ENCODE measurements at regions not wholly inside any gene's neighbourhood (a gene's known extent, or its start where the extent isn't known, plus 50 kb on each side); places are given as distances from the start of the nearest gene placed in this dataset.
"Not testable (repeated sequence)": the region's sequence is repeated elsewhere in the genome, so short reads cannot be mapped to it uniquely, and the experiment has no call there.

GRCh38 chr13:59441068-59441467 is 722.7 kb downstream of the DIAPH3 start:
- DNase-seq: not testable (repeated sequence)

DNA sequence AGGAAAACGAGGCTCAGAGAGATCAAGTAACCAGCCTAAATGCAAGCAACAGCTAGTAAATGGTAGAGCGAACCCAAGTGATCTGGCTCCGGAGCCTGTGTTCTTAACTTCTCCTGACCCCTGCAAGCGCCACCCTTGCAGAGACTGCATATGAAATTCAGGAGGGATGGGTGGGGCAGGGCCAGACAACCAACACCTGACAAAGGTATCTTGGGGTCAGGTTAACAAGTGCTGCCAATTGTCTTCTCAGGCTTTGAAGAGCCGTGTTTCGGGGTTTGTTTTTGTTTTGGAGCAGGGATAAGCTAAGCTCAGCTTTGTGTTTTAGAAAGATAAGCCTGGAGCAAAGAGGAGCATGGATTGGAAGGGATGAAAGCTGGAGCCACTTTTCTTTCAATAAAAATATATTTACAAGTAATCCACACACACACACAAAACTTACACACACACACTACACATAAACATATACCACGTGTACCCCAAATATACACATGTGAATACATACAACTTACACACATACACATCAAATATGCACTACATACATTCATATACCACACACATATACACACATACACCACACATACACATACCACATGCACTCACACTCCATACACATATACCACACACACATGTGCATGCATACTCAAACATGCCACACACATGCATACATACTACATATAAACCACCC is 722.0 kb downstream of the DIAPH3 start:
- no peak for DNase-seq

- DNase-seq: no peak
Observed at GRCh38 chr13:59442461-59442860, 721.3 kb downstream of the DIAPH3 start.

DNA sequence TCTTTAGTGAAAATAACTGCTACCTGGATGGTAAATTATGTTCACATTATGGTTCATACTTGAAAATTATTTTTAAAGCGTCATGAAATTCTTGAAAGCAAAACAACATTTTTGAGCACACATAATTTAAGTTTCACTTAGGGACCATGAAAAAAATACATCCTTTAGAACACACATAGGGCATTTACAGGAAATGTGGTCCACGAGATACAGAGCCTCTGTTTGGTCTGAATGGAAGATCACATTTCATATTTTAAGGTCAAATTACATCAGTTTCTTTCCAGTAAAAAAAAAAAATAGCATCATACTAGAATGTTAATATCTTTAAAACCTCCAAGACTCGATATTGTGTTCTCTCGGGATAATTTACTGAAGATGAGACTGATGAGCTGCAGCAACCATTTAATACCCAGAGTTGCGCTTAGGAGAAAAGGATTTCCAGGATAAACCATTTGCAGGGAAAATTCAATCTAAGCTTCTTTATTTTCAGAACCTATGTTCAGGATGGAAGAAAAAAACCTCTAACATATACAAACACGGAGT is 720.7 kb downstream of the DIAPH3 start:
- no peak for DNase-seq

GRCh38 chr13:59444210-59444857 is 719.4 kb downstream of the DIAPH3 start:
- no peak for DNase-seq

- DNase-seq: no peak
Observed at GRCh38 chr13:59445812-59446211, 717.9 kb downstream of the DIAPH3 start.

DNA sequence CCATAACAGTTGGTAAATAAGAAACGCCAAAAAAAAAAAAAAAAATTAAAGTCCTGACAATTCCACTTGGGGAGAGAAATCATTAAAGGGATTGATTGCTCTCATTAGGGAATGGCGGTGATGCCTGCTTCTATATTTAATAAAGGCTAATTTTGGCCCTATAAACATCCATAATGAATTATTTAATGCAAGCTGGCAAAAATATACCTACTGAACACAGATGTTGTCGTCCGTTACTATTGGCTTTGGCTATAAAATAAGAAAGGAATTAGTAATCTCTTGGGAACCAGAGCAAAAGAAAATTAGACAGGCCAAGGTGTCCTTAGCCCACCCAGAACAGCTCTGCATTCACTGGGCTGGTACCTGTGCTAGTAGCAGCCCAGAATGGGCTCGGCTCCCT is 717.3 kb downstream of the DIAPH3 start:
- no peak for DNase-seq

DNA sequence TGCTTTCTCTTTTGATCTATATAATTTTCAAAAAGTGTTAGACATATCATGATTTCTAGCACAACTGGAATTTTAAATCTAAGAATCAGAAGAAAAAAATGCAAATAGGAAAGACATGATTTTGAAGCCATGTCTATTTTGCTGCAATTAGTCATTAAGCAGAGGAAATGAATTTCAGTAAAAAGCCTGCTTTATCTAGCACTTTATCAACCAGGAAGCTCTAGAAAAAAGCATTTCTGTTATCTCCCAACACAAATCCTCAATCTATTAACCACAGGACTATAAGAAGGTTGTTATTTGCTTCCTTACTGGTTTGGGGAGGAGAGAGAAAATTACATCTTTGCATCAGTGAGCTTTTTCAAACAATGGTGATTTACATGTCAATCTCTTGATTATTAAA is 716.7 kb downstream of the DIAPH3 start:
- no peak for DNase-seq

- DNase-seq: no peak
Observed at GRCh38 chr13:59447846-59448620, 715.7 kb downstream of the DIAPH3 start.

- DNase-seq: no peak
Observed at GRCh38 chr13:59449750-59450149, 714.0 kb downstream of the DIAPH3 start.

GRCh38 chr13:59450229-59450628 is 713.5 kb downstream of the DIAPH3 start:
- no peak for DNase-seq

- DNase-seq: no peak
Observed at GRCh38 chr13:59451236-59451635, 712.5 kb downstream of the DIAPH3 start.

- DNase-seq: no peak
Observed at GRCh38 chr13:59452189-59452890, 711.4 kb downstream of the DIAPH3 start.

GRCh38 chr13:59458908-59459579 is 704.7 kb downstream of the DIAPH3 start:
- DNase-seq: no peak

DNA sequence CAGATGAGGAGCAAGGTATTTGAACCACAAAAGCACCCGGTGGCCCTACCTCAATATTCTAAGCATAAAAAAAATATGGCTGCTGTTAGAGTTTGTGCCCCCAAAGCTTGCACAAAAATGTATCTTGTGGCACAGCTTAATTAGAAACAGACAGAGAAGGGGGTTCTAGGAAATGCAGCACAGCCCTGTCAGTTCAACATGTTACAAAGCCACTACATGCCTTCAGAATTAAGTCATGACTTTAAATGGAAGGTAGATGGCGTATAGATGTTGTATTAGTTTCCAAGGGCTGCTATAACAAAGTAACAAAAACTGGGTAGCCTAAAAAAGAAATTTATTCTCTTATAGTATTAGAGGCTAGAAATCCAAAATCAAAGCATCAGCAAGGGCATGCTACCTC is 703.8 kb downstream of the DIAPH3 start:
- DNase-seq: no peak

GRCh38 chr13:59461411-59461810 is 702.3 kb downstream of the DIAPH3 start:
- DNase-seq: no peak

- DNase-seq: no peak
Observed at GRCh38 chr13:59463023-59463422, 700.7 kb downstream of the DIAPH3 start.

- DNase-seq: no peak
Observed at GRCh38 chr13:59464926-59465325, 698.8 kb downstream of the DIAPH3 start.

- no peak for DNase-seq
Observed at GRCh38 chr13:59468396-59468795, 695.3 kb downstream of the DIAPH3 start.

DNA sequence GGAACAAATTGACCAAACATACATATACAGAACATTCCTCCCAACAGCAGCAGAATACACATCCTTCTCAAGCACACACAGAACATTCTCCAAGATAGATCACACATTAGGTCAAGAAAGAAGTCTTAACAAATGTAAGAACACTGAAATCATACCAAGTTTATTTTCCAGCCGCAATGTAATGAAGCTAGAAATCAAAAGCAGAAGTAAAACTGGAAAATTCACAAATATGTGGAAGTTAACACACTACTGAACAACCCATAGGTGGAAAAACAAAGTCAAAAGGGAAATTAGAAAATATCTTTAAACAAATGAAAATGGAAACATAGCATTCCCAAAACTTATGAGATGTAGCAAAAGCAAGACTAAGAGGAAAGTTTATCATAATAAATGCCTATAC is 692.6 kb downstream of the DIAPH3 start:
- DNase-seq: no peak

GRCh38 chr13:59472134-59472533 is 691.6 kb downstream of the DIAPH3 start:
- no peak for DNase-seq

DNA sequence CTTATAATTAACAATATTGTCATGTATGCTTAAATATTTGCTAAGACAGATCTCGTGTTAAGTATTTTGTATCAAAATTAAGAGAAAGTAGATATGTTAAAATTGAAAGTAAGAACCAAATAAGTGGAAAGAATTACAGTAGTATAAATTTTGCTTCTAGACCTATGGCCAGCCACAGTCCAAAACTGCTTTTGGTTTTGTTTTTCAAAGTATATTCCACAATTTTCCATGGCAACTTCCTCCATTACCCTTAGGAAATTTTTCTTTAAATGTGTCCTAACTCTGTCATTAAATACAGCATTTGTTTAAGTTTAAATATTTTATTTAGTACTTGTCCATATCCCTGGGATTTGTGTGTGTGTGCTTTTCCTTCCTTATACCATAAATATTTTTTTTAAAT is 689.0 kb downstream of the DIAPH3 start:
- DNase-seq: no peak
